Coronary artery (tissue), 2 donors: ENCODE measurements at regions not wholly inside any gene's neighbourhood (a gene's known extent, or its start where the extent isn't known, plus 50 kb on each side); places are given as distances from the start of the nearest gene placed in this dataset.

ENCODE experiments used
- DNase-seq: peaks from one replicate; pipeline ENCODE4 v3.0.0-alpha.2; 2017; ENCODE audit warnings: low spot score
- H3K27ac ChIP-seq, 2 donors: fragments of 200-600 bp; sonication (generic); one replicate each; pipeline ENCODE4 v1.5.1; 2016 to 2019
- H3K4me3 ChIP-seq: fragments of 200-600 bp; sonication (generic); 2 replicates; pipeline ENCODE4 v1.5.1; 2016; ENCODE audit warnings: mild to moderate bottlenecking, moderate library complexity
- TF ChIP-seq, protein P1 (sequence below): fragments of 200-600 bp; sonication (generic); IDR thresholded peaks from one replicate; pipeline ENCODE4 v1.5.1; 2019; ENCODE audit warnings: antibody characterized with exemption

DNA sequence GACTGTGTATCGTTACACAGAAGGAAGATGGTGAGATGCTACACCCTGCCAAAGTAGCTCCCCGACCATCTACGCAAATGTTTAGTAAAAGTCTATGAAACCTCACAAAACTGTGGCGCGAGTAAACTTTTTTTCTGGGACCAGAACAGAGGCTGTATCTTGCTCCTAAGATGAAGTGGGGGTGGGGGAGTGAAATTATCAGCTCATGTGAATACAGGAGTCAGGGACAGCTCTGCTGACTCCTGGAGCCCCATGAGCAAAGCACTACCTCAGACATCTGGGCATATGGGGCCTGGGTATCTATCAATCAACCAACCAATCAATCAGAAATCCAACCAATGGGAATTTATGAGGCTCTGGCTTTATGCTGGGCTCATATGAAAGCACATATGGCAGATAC lies 138.6 kb upstream of the RANBP3L start:
- Histone ChIP-seq H3K4me3 (no peak overlapping the region), H3K27ac (no peak overlapping the region)
- TF ChIP-seq, protein P1, sequence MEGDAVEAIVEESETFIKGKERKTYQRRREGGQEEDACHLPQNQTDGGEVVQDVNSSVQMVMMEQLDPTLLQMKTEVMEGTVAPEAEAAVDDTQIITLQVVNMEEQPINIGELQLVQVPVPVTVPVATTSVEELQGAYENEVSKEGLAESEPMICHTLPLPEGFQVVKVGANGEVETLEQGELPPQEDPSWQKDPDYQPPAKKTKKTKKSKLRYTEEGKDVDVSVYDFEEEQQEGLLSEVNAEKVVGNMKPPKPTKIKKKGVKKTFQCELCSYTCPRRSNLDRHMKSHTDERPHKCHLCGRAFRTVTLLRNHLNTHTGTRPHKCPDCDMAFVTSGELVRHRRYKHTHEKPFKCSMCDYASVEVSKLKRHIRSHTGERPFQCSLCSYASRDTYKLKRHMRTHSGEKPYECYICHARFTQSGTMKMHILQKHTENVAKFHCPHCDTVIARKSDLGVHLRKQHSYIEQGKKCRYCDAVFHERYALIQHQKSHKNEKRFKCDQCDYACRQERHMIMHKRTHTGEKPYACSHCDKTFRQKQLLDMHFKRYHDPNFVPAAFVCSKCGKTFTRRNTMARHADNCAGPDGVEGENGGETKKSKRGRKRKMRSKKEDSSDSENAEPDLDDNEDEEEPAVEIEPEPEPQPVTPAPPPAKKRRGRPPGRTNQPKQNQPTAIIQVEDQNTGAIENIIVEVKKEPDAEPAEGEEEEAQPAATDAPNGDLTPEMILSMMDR, result no peak
- no peak for DNase-seq

DNA sequence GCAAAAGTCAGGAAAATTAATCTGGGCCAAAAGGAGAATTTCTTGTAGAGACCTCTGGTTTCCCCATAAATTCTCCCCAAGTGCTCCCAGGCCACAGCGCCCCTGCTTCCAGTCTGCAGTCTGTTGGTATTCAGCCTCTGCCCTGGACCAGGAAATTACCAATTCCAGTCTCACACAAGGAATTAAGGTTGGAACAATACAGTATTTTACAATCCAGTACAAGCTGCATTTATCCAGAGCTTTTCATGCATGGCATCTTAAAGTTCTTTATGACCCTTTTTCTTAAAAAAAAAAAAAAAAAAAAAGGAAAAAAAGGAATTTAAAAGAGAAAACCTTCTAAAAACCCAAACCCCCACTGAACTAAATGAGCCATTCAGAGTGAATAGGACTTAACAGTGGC lies 139.6 kb upstream of the RANBP3L start:
- DNase-seq, result no peak
- H3K4me3 ChIP-seq, result no peak overlapping the region
- H3K27ac ChIP-seq, result no peak overlapping the region
- TF ChIP-seq, protein P1, result no peak

GRCh38 chr5:36442352-36442751 lies 140.7 kb upstream of the RANBP3L start:
- no peak overlapping the region for H3K27ac ChIP-seq
- no peak for DNase-seq
- TF ChIP-seq, protein P1, result no peak
- no peak overlapping the region for H3K4me3 ChIP-seq

- Histone ChIP-seq H3K4me3 (no peak overlapping the region), H3K27ac (no peak overlapping the region)
- TF ChIP-seq, protein P1, result no peak
- DNase-seq, result no peak
Observed at GRCh38 chr5:36442796-36443195, 141.1 kb upstream of the RANBP3L start.

GRCh38 chr5:36443941-36444340 lies 142.2 kb upstream of the RANBP3L start:
- TF ChIP-seq, protein P1, result no peak
- Histone ChIP-seq H3K4me3 (no peak overlapping the region), H3K27ac (no peak overlapping the region)
- DNase-seq, result no peak

DNA sequence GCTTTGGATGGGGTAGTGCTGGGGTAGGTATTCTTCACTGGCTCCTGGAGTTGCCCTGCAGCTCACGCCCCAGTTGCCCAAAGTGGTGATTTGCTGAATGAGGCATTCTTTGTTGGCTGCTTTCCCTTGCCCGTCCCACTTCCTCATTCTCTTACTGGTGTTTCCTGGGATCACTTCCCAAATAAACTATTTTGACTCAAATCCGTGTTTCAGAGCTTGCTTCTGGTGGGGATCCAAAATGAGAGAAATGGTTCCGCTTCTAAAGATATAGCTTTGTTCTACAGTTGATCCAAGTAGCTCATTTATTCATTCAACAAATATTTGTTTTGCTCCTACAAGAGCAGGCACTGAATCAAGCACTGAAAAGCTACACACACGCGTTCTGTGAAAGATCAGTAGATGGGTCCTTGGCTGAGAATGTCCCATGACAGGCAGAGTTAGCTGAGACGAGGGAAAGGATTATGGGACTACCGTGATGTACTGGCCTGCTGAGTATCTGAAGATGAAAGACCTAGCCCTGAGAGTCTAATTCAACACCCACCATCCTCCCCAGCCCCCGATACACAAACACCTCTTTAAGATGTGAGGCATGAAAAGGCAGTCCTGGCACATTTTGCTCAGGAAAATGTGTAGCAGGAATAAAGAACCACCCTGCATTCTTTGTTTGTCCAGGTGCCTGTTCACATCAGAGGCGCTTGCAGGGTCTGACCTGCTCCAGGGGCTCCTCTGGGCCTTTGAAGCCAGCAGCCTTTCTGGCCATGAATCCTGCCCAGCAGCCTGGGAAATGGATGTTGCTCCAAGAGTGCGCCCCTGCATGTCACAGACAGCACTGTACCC lies 143.1 kb upstream of the RANBP3L start:
- no peak for DNase-seq
- H3K27ac ChIP-seq, result peak overlapping the region in 1 of 2 donors; percentile 58
- H3K4me3 ChIP-seq, result peak overlapping the region; percentile 25
- TF ChIP-seq, protein P1, result no peak

- no peak for DNase-seq
- Histone ChIP-seq H3K4me3 (no peak overlapping the region), H3K27ac (no peak overlapping the region)
- TF ChIP-seq, protein P1, result no peak
Observed at GRCh38 chr5:36447776-36448175, 146.1 kb upstream of the RANBP3L start.
